ENCODE measurements at regions not wholly inside any gene's neighbourhood (a gene's known extent, or its start where the extent isn't known, plus 50 kb on each side); places are given as distances from the start of the nearest gene placed in this dataset.

DNA sequence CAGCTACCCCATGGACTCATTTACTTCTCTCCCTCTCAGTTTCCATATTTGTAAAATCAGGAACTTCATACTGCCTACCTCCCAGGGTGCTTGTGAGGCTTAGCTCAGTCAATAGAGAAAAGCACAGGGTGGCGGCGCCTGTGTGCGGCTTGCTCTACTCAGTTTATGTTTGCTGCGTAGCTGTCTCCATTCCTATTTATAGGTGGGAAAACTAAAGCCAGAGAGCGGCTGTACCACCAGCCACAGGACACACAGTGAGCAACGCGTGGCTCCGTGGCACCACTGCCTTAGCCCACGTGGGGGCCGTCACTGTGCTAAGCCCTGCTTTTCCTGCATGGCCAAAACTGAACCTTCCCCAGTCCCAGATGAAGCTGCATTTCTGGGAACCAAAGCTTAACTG is 292.4 kb downstream of the TEX29 start:
- H3K27me3 Mint-ChIP-seq (ENCODE audit: unreplicated experiment) = no peaks in the 10 kb centered on the region
- TF ChIP-seq, protein P1, sequence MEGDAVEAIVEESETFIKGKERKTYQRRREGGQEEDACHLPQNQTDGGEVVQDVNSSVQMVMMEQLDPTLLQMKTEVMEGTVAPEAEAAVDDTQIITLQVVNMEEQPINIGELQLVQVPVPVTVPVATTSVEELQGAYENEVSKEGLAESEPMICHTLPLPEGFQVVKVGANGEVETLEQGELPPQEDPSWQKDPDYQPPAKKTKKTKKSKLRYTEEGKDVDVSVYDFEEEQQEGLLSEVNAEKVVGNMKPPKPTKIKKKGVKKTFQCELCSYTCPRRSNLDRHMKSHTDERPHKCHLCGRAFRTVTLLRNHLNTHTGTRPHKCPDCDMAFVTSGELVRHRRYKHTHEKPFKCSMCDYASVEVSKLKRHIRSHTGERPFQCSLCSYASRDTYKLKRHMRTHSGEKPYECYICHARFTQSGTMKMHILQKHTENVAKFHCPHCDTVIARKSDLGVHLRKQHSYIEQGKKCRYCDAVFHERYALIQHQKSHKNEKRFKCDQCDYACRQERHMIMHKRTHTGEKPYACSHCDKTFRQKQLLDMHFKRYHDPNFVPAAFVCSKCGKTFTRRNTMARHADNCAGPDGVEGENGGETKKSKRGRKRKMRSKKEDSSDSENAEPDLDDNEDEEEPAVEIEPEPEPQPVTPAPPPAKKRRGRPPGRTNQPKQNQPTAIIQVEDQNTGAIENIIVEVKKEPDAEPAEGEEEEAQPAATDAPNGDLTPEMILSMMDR (IDR thresholded peaks at IDR 0.05; ENCODE audit: partially characterized antibody, unreplicated experiment) = no peak
- DNase-seq = no peak
- H3K4me3 Mint-ChIP-seq (ENCODE audit: unreplicated experiment) = no peak overlapping the region
- no peaks in the 10 kb centered on the region for H3K36me3 Mint-ChIP-seq (ENCODE audit: unreplicated experiment)
- no peaks in the 10 kb centered on the region for H3K4me1 Mint-ChIP-seq (ENCODE audit: low read depth, unreplicated experiment)
- no peak overlapping the region for H3K27ac Mint-ChIP-seq (ENCODE audit: unreplicated experiment)
- H3K9me3 Mint-ChIP-seq (ENCODE audit: unreplicated experiment) = no peaks in the 10 kb centered on the region

- no peak for DNase-seq
- Mint-ChIP-seq H3K36me3 (ENCODE audit: unreplicated experiment) (no peaks in the 10 kb centered on the region), H3K4me1 (ENCODE audit: low read depth, unreplicated experiment) (no peaks in the 10 kb centered on the region), H3K27ac (ENCODE audit: unreplicated experiment) (no peak overlapping the region), H3K4me3 (ENCODE audit: unreplicated experiment) (no peak overlapping the region), H3K27me3 (ENCODE audit: unreplicated experiment) (no peaks in the 10 kb centered on the region), H3K9me3 (ENCODE audit: unreplicated experiment) (no peaks in the 10 kb centered on the region)
- TF ChIP-seq, protein P1 (IDR thresholded peaks at IDR 0.05; ENCODE audit: partially characterized antibody, unreplicated experiment) = no peak
Measured at GRCh38 chr13:111614009-111614408, 293.6 kb downstream of the TEX29 start.

GRCh38 chr13:111614613-111615012 is 294.2 kb downstream of the TEX29 start:
- Mint-ChIP-seq H3K9me3 (ENCODE audit: unreplicated experiment) (no peaks in the 10 kb centered on the region), H3K36me3 (ENCODE audit: unreplicated experiment) (no peaks in the 10 kb centered on the region), H3K4me3 (ENCODE audit: unreplicated experiment) (no peak overlapping the region), H3K27ac (ENCODE audit: unreplicated experiment) (no peak overlapping the region), H3K4me1 (ENCODE audit: low read depth, unreplicated experiment) (no peaks in the 10 kb centered on the region), H3K27me3 (ENCODE audit: unreplicated experiment) (no peaks in the 10 kb centered on the region)
- no peak for DNase-seq
- TF ChIP-seq, protein P1 (IDR thresholded peaks at IDR 0.05; ENCODE audit: partially characterized antibody, unreplicated experiment) = no peak

DNA sequence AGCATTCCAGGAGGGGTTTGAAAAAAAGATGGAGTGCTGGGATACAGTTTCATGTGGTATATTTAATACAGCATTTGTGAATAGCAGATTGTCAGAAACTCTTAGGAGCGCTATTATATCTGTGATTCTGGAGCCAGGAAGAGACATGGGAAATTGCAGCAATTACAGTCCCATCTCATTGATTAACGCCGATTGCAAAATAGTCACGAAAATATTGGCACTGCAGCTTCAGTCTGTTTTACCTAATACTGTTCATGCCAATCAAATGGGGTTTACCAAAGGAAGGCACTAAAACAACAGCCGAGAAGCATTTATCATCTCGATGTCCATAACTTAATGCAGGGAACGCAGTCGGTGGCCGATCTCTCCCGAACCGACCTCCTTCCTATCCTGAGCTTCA is 295.8 kb downstream of the TEX29 start:
- TF ChIP-seq, protein P1 (IDR thresholded peaks at IDR 0.05; ENCODE audit: partially characterized antibody, unreplicated experiment) = no peak
- H3K9me3 Mint-ChIP-seq (ENCODE audit: unreplicated experiment) = no peaks in the 10 kb centered on the region
- H3K27me3 Mint-ChIP-seq (ENCODE audit: unreplicated experiment) = no peaks in the 10 kb centered on the region
- no peak for DNase-seq
- H3K36me3 Mint-ChIP-seq (ENCODE audit: unreplicated experiment) = no peaks in the 10 kb centered on the region
- no peaks in the 10 kb centered on the region for H3K4me1 Mint-ChIP-seq (ENCODE audit: low read depth, unreplicated experiment)
- H3K4me3 Mint-ChIP-seq (ENCODE audit: unreplicated experiment) = no peak overlapping the region
- no peak overlapping the region for H3K27ac Mint-ChIP-seq (ENCODE audit: unreplicated experiment)

- Mint-ChIP-seq H3K27me3 (ENCODE audit: unreplicated experiment) (peaks cover 4% of the 10 kb centered on the region), H3K4me3 (ENCODE audit: unreplicated experiment) (no peak overlapping the region), H3K36me3 (ENCODE audit: unreplicated experiment) (peaks cover 3% of the 10 kb centered on the region), H3K4me1 (ENCODE audit: low read depth, unreplicated experiment) (no peaks in the 10 kb centered on the region), H3K9me3 (ENCODE audit: unreplicated experiment) (peaks cover 3% of the 10 kb centered on the region), H3K27ac (ENCODE audit: unreplicated experiment) (no peak overlapping the region)
- no peak for DNase-seq
- TF ChIP-seq, protein P1 (IDR thresholded peaks at IDR 0.05; ENCODE audit: partially characterized antibody, unreplicated experiment) = no peak
Measured at GRCh38 chr13:111620166-111620565, 299.7 kb downstream of the TEX29 start.

All from glutamatergic neuron (in vitro differentiated cells).